HG03457 (cell line): ENCODE measurements at regions not wholly inside any gene's neighbourhood (a gene's known extent, or its start where the extent isn't known, plus 50 kb on each side); places are given as distances from the start of the nearest gene placed in this dataset.

Experiments
- ATAC-seq: cut with Tn5 transposase; IDR thresholded peaks from one replicate; pipeline ENCODE4 v1.9.1; 2021; ENCODE audit warnings: moderate number of reproducible peaks; ENCODE audit not compliant: unreplicated experiment

DNA sequence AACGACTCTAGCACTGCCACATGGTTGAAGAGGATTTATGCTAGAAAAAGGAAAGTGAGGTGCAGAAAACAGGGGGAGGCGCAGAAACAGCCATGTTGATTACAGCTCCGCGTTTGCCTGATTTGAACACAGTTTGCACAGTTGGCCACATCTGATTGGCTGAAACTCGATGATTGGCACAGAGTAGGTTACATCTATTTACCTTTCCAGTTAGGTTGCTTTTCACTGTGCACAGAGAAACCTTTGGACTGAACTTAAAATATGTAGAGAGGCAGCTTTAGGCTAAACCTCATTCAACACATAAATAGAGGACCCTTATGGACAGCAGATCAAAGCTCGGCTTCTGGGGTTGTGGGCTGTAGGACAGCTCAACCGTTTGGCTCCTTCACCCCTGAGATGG lies 153.7 kb upstream of the APCDD1 start:
- no peak for ATAC-seq

DNA sequence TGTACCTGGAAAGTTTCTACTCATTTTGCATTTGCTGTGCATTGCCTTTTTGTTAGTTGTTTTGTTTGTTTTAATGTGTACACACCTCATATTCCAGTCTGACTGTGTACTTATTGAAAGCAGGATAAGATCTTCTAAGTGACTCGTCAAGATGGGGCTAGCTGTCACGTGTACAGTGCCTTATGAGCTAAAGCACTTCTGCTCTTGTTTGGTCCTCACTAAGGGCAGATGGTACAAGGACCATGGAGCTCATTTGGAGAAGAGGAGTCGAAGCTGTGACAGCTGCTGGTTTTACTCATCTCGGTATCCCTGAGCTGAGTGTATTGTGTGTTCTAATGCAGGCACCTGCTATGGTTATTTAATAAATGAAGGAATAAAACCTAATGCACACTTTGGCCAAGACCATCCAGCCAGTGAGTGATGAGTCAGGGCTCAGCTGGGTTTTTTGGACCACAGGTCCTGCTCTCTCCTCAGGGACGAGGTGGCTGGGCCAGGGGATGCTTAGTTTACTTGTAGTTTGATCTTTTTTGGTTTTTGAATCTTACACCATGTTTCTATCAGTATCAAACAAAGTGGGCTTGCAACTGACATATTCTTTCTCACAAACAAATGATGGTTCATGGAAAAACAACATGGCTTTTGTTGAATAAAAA lies 152.5 kb upstream of the APCDD1 start:
- no peak for ATAC-seq

DNA sequence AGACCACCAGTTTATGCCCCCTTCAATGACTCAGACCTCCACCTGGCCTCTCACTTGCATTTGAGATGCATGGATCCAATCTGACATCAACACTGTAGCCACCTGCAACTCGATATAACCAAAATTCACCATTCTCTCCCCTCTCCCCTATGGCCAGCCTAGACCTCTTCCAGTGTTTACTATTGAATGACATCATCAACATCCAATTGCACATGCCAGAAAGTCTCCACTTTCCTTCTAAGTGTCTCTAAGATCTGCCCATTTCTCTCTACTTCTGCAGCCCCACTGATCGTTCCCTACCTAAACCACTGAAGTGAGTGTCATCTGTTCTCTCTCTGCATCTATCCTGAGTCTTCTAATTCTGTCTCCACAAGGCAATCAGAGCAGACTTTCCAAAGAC lies 151.3 kb upstream of the APCDD1 start:
- ATAC-seq, result no peak

DNA sequence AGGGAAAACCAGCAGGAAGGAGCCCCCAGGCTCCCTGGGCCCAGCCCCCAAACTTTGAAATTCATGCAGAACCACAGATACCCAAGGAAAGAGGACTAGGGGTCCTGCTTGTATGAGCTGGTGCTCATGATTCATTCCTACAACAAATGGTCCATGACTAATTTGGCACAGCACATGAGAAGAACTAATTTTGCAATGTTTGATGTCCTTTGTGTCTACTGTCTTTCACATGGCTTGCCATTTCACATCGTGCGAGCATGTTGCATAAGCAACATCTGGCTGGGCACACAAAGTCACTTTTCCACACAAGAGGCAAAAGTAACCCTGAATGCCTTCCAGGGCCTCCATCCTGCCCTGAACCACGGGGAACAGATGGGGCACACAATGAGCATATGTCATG lies 149.6 kb upstream of the APCDD1 start:
- ATAC-seq, result no peak

DNA sequence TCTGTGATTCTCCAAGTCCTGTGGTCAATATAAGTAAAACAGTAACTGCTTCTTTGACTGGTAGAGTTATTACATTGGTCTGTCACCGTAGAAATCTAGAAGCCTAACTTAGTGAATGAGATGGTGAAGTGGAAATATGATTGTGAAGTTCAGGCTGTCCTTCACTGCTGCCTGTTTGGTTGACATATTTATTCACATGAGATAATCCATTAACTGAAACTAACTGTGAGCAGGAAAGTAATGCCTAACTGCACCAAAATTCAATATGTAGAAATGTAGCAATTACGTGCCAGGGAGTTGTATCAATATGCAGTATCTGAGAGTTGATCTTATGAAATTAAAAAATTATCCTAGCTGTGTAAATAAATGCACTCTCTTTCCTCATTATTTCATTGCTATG lies 147.7 kb upstream of the APCDD1 start:
- ATAC-seq, result no peak

DNA sequence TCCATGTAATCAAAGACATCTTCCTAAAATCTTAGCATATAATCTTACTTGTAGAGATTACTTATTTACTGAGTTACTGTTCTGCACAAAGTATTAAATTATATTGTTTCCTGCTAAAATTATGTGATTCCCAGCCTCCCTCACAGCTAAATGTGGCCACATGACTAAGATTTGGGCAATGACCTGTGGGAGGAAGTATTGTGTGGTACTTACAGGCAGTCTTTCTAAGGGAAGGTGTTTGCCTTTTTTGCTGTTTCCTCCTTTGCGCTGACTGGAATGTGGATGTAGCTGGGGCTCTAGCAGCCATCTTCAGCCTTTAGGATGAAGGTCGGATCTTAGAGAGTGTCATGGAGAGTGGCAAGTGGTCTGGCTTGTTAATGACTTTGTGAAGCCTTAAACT lies 146.3 kb upstream of the APCDD1 start:
- ATAC-seq, result no peak

DNA sequence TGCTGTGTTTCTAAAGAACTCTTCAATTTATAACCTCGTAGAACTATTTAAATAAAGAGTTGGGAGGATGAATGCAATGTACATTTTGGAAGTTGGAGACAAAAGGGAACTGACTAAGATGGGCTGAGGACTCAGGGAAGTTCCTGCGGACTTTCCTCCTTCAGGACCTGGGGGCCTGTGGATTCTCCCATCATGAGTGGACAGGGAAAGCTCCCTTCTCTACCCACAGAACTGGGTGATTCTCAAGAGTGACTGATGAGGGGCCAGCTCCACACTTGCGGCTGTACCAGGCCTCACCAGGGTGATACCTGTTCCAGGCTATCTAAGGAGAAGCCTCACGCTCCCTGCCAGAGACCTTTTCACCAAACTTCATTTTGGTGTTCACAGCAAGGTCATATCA lies 143.8 kb upstream of the APCDD1 start:
- no peak for ATAC-seq

DNA sequence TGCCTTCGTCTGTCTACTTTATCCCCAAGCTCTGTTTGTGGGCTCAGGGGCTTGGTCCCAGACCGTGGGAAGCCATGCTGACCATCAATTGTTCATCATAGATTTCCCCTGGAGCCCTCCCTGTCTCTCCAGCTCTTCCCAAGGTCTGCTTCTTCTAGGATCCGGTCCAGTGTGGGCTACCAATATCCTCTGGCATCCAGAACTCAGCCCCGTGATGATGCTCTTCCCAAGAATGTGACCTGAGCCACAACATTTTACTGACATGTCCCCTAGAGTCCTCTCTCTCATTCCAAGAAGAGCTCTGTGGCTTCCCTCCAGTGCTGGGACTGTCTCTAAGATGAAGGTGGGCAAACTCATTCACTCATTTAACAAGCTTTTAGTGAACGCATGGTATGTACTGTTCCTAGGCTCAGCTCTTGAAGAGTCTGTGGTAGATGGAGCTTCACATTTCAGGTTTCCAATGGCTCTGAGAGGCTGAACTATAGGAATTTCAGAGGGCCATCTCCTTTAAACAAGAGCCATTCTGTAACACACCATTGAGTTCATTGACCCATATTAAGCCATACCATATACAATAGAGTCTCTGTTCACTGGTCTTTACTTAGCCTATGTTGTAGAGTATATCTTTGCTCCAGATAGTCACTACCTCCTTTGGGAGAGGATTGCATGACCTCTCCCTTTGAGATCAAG lies 142.0 kb upstream of the APCDD1 start:
- no peak for ATAC-seq

DNA sequence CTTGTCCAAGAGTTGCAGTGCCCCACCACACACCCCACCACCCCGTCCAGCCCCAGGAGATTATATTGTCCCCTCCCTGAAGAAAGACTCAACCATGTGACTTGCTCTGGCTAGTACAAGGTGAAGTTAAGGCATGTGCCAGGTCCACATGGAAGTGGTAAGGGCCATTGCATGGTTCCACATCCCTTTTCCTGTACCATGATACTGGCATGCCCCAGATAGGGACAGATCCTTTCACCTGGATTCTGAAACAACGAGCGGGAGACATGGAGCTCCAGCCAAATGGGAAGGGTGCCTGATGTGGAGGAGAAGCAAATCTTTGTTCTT lies 141.5 kb upstream of the APCDD1 start:
- no peak for ATAC-seq

DNA sequence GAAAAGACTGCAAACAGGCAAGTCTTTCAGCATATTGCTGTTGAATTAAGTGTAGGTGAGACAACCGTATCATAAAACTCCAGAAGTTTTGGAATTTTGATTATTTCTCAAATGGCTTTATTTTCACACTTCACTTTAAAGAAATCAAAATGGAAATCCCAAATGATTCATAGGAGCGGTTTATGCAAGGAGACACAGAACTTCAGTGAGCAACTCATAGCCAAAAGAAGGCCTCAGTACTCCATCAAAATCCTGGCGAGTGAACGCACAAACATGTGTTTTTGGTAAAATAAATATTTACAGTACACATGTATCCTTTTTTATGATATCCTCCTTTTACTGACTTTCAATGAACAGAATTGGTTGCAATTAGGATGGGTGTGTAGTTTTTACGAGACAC lies 140.4 kb upstream of the APCDD1 start:
- no peak for ATAC-seq

DNA sequence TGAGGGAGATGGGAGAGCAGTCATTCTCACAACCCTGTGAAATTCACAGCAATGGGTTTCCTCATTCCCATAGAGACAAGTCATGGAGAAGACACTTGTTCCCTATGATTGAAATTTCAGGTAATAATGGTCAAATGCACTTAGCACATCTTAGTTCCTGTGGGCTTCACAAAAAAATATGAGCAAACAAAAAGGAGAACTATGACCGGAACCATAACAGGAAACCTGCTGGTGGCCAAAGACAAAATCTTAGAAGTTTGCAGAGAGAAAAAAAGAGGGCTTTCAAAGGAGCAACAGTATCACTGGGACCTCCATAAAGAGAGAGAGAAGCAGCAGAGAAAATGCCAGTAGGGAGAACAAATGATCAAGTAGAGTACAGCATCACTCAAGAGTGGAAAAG lies 138.9 kb upstream of the APCDD1 start:
- no peak for ATAC-seq

DNA sequence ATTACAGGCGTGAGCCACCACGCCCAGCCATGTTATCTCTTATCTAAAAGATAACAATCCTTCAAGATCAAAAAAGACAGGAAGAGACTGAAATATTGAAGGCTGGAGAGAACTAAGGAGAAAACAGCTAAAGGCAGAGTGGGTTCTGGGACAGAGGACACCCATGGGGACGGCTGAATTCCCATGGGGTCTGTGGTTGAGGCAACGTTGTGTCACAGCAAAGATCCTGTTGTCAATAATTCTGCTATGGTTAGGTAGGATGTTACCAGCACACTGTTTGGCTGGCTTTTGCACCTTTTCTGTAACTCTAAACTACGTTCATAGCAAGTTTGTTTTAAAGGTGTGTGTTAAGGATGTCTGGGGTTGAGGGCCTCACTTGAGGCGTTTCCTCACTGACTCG lies 137.7 kb upstream of the APCDD1 start:
- no peak for ATAC-seq

DNA sequence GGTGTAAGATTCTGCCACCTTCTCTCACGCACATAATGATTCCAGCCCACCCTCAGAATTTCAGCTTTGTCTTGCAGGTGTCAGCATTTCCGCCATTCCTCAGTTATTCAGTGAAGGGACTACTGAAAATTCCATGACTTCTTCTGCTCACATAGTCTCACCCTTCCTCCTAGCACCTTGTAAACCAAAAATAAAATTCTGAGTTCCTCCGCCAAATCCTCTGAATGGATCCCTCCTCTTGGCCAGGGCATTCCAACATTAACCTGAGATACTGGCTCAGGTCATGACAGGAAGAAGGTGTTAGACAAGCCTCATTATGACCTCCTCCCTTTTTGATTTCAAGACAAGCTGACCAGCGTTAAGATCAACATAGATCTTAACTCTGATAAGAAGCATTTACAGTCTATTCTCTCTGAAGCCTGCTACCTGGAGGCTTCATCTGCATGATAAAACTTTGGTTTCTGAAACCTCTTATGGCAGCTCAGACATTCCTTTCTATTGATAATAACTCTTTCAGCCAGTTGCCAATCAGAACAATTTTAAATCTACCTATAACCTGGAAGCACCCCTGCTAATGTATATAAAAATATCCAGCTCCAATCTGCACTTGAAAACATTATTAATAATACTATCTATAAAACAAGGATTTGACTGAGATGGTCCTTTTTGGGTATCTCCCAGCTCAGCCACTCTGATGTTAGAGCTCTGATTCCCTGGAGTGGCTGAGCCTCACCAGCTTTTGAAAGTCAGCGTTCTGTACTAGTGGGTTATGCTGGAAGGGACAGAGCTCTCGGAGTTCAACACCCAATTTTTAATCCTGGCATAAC lies 136.4 kb upstream of the APCDD1 start:
- ATAC-seq, result no peak

DNA sequence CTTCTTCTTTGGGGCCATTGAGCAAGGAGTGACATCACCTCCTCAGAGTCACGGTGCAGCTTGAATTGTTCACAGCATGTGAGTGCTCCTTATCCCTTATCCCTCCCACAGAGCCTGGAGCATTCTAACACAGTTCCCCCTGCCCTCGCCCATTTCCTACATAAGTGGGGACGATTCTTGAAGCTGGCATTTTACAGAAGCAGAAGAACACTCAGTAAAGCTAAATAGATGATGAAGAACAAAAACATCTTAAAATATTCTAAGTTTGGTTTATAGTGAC lies 135.8 kb upstream of the APCDD1 start:
- no peak for ATAC-seq

DNA sequence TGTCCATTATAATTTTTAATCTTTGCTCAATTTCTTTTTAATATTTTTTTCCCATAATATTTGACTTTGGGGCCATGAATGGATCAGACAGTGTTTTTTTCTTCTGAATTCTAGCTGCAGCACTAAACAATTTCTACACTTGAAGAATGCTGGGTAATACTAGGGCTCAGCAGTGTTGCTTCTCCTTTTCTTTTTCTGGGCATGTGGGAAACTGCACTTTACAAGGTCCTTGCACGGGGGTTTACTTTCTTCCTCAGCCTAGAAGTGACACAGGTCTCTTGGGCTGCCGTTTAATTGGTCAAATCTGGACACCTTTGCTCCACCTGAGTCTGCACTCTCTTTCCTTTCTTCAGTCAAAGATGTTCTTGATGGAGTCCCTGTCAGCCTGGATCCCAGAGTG lies 135.4 kb upstream of the APCDD1 start:
- no peak for ATAC-seq

DNA sequence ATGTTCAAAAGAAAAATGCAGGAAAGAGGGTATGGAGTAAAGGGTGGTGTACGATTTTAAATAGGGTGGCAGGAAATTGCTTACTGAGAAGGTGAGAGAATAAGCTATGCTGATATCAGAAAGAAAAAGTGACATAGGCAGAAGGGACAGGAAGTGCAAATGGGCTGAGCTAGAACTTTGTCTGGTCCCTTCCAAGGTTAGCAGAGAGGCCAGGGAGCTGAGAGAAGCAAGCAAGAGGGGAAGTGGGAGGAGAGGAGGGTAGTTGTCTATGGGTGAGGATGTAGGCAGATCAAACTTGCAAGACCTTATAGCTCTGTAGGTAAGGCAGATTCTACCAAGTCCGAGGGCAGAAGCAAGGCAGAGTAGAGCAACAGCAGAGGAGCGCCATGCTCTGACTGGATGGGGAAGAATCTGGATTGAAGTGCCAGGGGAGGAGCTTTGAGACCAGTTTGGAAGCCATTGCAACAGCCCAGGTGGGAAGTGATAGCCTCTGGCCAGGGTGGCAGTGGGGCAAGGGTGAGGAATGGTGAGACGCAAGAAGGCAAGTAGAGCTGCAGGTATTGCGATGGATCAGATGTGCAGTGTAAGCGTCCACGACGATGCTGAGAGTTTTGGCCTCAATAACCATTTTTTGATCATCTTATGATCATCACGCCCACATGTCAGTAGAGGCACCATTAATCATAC lies 134.4 kb upstream of the APCDD1 start:
- ATAC-seq, result no peak

DNA sequence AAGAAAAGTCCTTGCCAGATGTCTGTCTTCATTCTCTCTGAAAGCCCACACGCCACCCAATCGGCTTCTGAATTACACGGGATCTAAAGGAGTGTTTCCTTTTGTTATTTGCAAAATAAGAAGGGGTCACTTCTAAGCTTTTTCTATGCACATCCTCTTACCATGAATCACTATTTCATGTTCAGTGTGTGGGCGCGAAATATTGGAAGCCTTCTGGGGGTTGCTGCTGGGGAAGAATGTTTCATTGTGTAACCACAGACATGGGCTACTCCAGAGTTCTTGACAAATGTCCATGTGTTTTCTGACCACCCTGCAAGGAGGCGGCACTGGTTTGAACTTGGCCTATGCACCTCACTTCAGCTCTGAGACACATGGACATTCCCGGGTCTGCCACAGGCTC lies 133.6 kb upstream of the APCDD1 start:
- no peak for ATAC-seq

DNA sequence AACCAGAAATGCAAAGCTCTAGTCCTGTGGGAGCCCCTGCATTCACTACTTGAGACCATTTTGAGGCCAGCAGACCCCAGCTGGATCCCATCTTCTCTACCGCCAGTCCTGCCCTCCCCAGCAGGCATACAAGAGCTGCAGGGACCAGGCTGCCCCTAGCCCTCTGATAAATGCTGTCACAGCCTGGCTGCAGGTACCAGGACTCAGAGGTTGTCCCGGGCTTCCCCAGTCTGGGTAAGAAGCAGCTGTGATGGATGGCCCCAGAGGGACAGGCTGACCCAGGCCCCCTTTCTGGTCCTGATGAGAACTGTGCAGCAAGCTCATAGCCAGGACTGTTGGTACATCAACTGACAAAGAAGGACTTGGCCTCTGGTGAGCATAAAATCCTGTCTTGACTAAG lies 132.9 kb upstream of the APCDD1 start:
- no peak for ATAC-seq

DNA sequence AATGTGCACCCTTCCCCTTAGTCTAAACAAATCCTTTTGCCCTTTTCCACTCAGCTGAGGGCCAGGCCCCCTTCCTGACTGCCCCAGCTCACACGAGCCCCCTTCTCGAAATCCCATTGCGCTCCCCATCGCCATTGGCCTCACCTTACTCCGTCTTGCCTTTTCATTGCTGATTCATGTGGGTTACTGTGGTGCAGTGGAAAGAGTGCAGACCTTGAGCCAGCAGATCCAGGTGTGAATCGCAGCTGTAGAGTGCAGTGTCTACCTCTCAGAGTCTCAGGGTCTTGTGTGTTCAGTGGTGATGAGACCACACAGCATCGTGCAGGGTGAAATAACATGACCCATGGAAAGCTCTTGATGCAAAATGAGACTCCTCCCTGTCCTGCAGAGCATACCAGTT lies 132.4 kb upstream of the APCDD1 start:
- no peak for ATAC-seq

DNA sequence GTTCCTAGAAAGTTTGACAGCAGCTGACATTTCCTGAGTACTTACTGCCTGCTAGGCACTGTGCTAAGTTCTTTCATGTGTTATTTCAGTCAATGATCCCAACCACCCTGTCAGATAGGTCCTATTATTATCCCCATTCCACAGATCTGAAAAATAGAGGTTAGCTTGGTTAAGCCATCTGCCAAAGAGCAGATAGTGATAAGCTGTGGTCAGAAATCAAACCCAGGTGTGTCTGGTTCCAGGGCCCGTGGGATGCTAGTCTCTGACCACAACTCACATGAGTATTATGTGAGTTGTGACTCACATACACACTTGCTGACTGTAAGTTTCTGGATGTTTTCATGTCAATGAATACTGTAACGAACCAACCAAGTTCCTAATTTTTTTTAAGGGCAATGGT lies 132.0 kb upstream of the APCDD1 start:
- ATAC-seq, result no peak

DNA sequence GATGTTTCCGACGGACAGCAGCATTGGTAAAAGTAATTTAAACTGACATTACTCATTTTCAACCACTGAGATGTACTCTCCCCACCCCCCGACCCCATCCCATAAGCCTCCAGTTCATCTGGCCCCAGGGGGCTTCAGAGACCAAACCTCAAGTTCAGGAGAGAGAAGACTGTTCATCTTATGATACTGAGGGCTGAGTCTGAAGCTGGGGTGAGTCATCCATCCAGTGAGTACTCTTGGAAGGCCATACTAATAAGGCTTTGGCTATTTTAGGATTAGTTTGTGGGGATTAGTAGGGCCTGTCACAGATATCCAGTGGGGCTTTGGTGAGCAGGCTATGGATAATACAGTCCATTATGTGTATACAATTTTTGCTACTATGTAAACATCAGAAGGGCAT lies 125.3 kb upstream of the APCDD1 start:
- no peak for ATAC-seq

DNA sequence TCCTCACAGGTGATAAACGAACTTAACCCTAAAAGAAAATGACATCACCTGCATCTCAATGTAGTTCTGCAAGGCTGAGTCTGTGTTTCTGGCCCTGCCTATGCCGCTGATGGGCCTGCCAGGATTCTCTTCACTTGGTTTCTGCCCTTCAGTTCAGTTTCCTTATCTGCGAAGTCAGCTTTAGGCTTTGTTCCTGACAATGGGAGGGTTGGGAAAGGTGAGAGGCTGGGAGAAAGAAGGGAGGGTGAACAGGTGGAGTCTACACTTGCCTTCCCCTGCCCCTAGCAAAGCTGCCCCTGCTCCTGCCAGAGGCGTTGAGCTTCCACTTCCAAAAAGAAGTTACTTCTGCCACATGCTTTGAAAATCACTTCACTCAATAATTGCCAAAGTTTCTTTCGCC lies 124.0 kb upstream of the APCDD1 start:
- no peak for ATAC-seq
